Stomach (tissue), 8 donors: ENCODE measurements at regions not wholly inside any gene's neighbourhood (a gene's known extent, or its start where the extent isn't known, plus 50 kb on each side); places are given as distances from the start of the nearest gene placed in this dataset.

Source experiments
- DNase-seq, 2 donors: peaks; one replicate each; pipeline versions ENCODE4 v3.0.0 to v3.0.0-alpha.2; 2013 to 2019
- H3K27ac ChIP-seq, 5 donors: fragments of 200-600 bp in 4 of 5; sonication (generic) in 4 of 5; one replicate each; pipeline ENCODE4 v1.5.1; 2013 to 2019; ENCODE audit warnings: mild to moderate bottlenecking in 1 of 5, moderate library complexity in 1 of 5
- H3K27me3 ChIP-seq, 3 donors: fragments of 200-600 bp; sonication (generic); one replicate each; pipeline ENCODE4 v1.5.1; 2017 to 2019; ENCODE audit warnings: mixed run types in 1 of 3
- H3K36me3 ChIP-seq, 4 donors: fragments of 200-600 bp; sonication (generic); 1 replicate in 3 of 4; 2 replicates in 1 of 4; pipeline ENCODE4 v1.5.1; 2016 to 2019
- H3K4me1 ChIP-seq, 4 donors: fragments of 200-600 bp; sonication (generic); one replicate each; pipeline ENCODE4 v1.5.1; 2016 to 2019
- H3K4me3 ChIP-seq, 4 donors: fragments of 200-600 bp; sonication (generic) in 3 of 4; one replicate each; pipeline ENCODE4 v1.5.1; 2016 to 2019; ENCODE audit warnings: mild to moderate bottlenecking in 1 of 4
- H3K9me3 ChIP-seq, 4 donors: fragments of 200-600 bp; sonication (generic); one replicate each; pipeline ENCODE4 v1.5.1; 2016 to 2019
- CTCF ChIP-seq, 7 experiments: fragments of 450-650 bp in 4 of 7; fragments of 200-600 bp in 3 of 7; sonication (generic) in 3 of 7; IDR thresholded peaks; one replicate each; pipeline ENCODE4 v1.5.1; 2016 to 2019; ENCODE audit warnings: antibody characterized with exemption in 7 of 7, control low read depth in 2 of 7, mild to moderate bottlenecking in 1 of 7
- EP300 ChIP-seq: sonication (generic); formaldehyde crosslinking; IDR thresholded peaks from one replicate; pipeline ENCODE4 v1.6.1; 2017; ENCODE audit warnings: antibody characterized with exemption
- POLR2A ChIP-seq, 4 donors: fragments of 450-650 bp; IDR thresholded peaks; one replicate each; pipeline ENCODE4 v1.6.1; 2016; ENCODE audit warnings: antibody characterized with exemption in 4 of 4, control low read depth in 2 of 4, mild to moderate bottlenecking in 1 of 4, moderate library complexity in 1 of 4
- POLR2AphosphoS5 ChIP-seq, 3 donors: sonication (generic); formaldehyde crosslinking; IDR thresholded peaks; one replicate each; pipeline ENCODE4 v1.6.1; 2016; ENCODE audit warnings: antibody characterized with exemption in 3 of 3
- WGBS, 5 donors: extraction: QIAGEN DNeasy Blood & Tissue Kit in 3 of 5; methylation state at CpG; one replicate each; pipeline versions ENCODE4 v1.1.5 to v1.1.7; 2013 to 2018; 5-methylcytosine and 5-hydroxymethylcytosine counted together
- intact Hi-C: fragments of 100-400 bp; cut with DNase I; formaldehyde crosslinking; loops from one replicate; pipeline ENCODE4 v1.15.1; 2023; ENCODE audit warnings: low total_unique reads
- donor health status: healthy with polysubstance abuse.
- donor health status: Bipolar disorder and iron deficiency.
- donor health status: healthy.

DNA sequence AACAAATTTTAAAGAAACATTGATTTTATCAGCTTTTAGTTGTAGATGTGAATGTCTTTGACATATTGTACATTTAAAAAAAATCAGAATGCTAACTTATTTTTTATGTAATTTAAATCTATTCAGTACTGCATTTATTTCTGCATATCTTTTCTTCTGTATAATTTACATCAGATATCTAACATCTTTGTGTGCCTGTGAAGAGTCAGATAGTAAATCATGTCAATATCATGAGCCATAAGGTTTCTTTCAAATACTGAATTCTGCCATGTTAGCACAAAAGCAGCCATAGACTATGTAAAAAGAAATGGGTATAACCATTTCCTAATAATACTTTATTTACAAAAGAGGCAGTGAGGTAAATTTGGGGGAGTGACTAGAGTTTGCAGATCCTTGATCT, 1829.2 kb downstream of the NCAM2 start:
- no peaks in the 10 kb centered on the region for H3K4me1 ChIP-seq
- H3K4me3 ChIP-seq, result no peak overlapping the region
- H3K9me3 ChIP-seq, result peaks cover 8 to 20% (median 16%) of the 10 kb centered on the region in 4 donors
- intact Hi-C loops, result no loop called here
- TF ChIP-seq CTCF (IDR thresholded peaks at IDR 0.05) (no peak), POLR2AphosphoS5 (IDR thresholded peaks at IDR 0.05) (no peak), EP300 (no peak), POLR2A (IDR thresholded peaks at IDR 0.05) (no peak)
- H3K36me3 ChIP-seq, result no peaks in the 10 kb centered on the region
- no peaks in the 10 kb centered on the region for H3K27me3 ChIP-seq
- H3K27ac ChIP-seq, result no peak overlapping the region
- DNase-seq, result no peak

DNA sequence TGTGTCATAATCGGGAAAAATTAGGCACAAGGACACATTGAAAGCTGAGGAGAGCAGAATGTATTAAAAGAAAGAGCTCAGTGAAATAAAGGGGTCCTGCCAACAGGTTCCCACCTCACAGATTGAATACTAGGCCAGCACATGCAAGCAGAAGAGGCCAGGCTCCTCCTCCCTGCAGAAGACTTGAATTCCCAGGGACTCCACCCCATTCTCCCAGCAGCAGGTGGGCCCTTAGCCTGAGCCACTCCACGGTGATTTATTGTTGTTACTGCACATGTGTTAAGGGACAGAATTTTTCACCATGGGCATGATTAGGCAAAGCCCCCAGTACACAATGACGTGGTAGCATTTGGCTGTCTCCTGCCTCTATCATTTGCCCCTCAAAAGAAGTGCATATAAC, 1844.7 kb downstream of the NCAM2 start:
- 42 to 58% (median 50%) methylated on average over 3 of the region's 3 CpGs for WGBS, 5 donors

GRCh38 chr21:22855581-22855980, 1857.4 kb downstream of the NCAM2 start:
- intact Hi-C loops, result no loop called here
- 68 to 78% (median 77%) methylated on average over 1 of the region's 1 CpG for WGBS, 5 donors
- H3K27ac ChIP-seq, result no peak overlapping the region
- no peaks in the 10 kb centered on the region for H3K27me3 ChIP-seq
- TF ChIP-seq EP300 (no peak), POLR2AphosphoS5 (IDR thresholded peaks at IDR 0.05) (no peak), POLR2A (IDR thresholded peaks at IDR 0.05) (no peak), CTCF (IDR thresholded peaks at IDR 0.05) (no peak)
- H3K9me3 ChIP-seq, result peaks cover 0 to 12% (median 3%) of the 10 kb centered on the region in 4 donors
- H3K36me3 ChIP-seq, result no peaks in the 10 kb centered on the region
- no peak for DNase-seq
- H3K4me3 ChIP-seq, result no peak overlapping the region
- H3K4me1 ChIP-seq, result no peaks in the 10 kb centered on the region

More for the DNA sequence above, 1844.7 kb downstream of the NCAM2 start:
- DNase-seq, result no peak
- Histone ChIP-seq H3K27me3 (no peaks in the 10 kb centered on the region), H3K36me3 (no peaks in the 10 kb centered on the region), H3K4me1 (no peaks in the 10 kb centered on the region), H3K9me3 (peaks cover 10 to 47% (median 30%) of the 10 kb centered on the region in 4 donors), H3K4me3 (no peak overlapping the region), H3K27ac (no peak overlapping the region)
- TF ChIP-seq EP300 (no peak), POLR2AphosphoS5 (IDR thresholded peaks at IDR 0.05) (no peak)
- intact Hi-C loops, result no loop called here

DNA sequence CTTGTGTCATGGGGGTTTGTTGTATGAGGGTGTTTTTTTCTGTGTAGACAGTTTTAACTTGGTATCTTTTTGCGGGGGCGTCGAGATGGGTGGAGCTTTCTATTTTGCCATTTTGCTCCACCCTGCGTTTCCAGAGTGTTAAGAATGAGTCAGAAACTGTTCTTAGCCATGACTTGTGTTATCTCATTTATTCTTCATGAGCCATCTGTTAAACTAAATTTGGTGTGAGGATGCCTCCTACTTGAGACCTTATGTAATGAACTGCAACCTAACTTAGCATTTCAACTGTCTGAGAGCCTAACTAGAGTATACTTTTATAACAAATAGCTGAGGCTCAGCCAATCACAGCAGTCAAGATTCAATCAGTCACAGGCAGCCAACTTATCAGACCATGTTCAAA, 1873.5 kb downstream of the NCAM2 start:
- intact Hi-C loops, result no loop called here
- no peak for DNase-seq
- Histone ChIP-seq H3K27me3 (no peaks in the 10 kb centered on the region), H3K36me3 (no peaks in the 10 kb centered on the region), H3K4me1 (no peaks in the 10 kb centered on the region), H3K4me3 (no peak overlapping the region), H3K9me3 (peaks cover 0 to 5% (median 0%) of the 10 kb centered on the region in 4 donors), H3K27ac (no peak overlapping the region)
- WGBS, 5 donors, result 77 to 87% (median 81%) methylated on average over 4 of the region's 4 CpGs
- no peak for TF ChIP-seq EP300
- TF ChIP-seq POLR2A (IDR thresholded peaks at IDR 0.05), result no peak
- TF ChIP-seq CTCF (IDR thresholded peaks at IDR 0.05), result no peak
- TF ChIP-seq POLR2AphosphoS5 (IDR thresholded peaks at IDR 0.05), result no peak

DNA sequence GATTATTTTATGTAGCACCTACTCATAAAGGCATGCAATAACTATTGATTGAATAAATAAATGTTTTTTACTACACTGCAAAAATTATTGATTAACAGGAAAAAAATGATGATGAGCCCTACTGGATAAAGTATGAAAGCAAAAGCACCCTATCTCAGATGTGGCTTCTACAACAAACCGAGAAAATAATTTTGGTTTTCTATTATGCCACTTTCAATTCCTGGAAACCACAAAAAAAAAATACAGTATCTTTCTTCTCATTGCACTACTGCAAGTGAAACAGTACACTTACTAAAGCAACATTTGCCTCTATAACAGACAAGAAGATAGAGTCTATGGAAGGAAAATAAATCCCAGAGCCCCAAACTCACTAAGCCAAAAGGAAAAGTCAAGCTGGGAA, 1882.4 kb downstream of the NCAM2 start:
- TF ChIP-seq CTCF (IDR thresholded peaks at IDR 0.05) (no peak), POLR2A (IDR thresholded peaks at IDR 0.05) (no peak), EP300 (no peak), POLR2AphosphoS5 (IDR thresholded peaks at IDR 0.05) (no peak)
- Histone ChIP-seq H3K9me3 (peaks cover 0 to 19% (median 0%) of the 10 kb centered on the region in 4 donors), H3K4me1 (no peaks in the 10 kb centered on the region), H3K4me3 (no peak overlapping the region), H3K36me3 (no peaks in the 10 kb centered on the region), H3K27ac (no peak overlapping the region), H3K27me3 (no peaks in the 10 kb centered on the region)
- intact Hi-C loops, result no loop called here
- 50 to 85% (median 69%) methylated on average over 1 of the region's 1 CpG for WGBS, 5 donors
- DNase-seq, result no peak
